Skeletal muscle satellite cell (primary cell): ENCODE measurements at regions not wholly inside any gene's neighbourhood (a gene's known extent, or its start where the extent isn't known, plus 50 kb on each side); places are given as distances from the start of the nearest gene placed in this dataset.

Experiments
- H3K27me3 ChIP-seq: 2 replicates; pipeline ENCODE4 v1.7.0; 2013; ENCODE audit warnings: low read length; ENCODE audit not compliant: control insufficient read depth, insufficient read depth
- H3K36me3 ChIP-seq: 2 replicates; pipeline ENCODE4 v1.7.0; 2013; ENCODE audit warnings: mild to moderate bottlenecking, control low read depth, low read length; ENCODE audit not compliant: insufficient read depth
- H3K4me1 ChIP-seq: 2 replicates; pipeline ENCODE4 v1.7.0; 2013; ENCODE audit warnings: low read length; ENCODE audit not compliant: control insufficient read depth, insufficient read depth
- H3K4me2 ChIP-seq: 2 replicates; pipeline ENCODE4 v1.7.0; 2013; ENCODE audit warnings: mild to moderate bottlenecking, low read length
- H3K4me3 ChIP-seq: 2 replicates; pipeline ENCODE4 v1.7.0; 2013; ENCODE audit warnings: low read length
- H3K9ac ChIP-seq: 2 replicates; pipeline ENCODE4 v1.7.0; 2013; ENCODE audit warnings: mild to moderate bottlenecking, low read depth, low read length, moderate library complexity
- H3K9me3 ChIP-seq: replicated peaks from 2 replicates; pipeline ENCODE4 v1.7.0; 2013; ENCODE audit warnings: mild to moderate bottlenecking, control low read depth, low read length

DNA sequence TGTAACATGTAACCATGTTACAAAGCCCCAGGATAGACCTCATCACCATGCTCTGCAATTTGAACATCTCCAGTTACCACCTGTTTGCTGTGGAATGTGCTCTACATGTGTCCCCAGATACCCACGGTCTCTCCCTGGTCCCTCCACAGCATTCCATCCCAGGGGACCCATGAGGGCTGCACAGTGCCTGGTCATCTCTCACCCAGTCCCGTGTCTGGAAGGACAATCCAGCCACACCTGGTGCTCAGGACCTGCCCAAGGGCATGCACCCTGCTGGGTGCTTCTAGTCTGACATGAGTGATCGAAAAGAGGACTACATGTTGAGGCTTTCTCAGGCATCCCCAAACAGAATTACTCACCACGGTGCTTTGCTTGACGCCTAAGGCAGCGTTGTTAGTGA, 119.6 kb upstream of the ATP10A start:
- H3K36me3 ChIP-seq = no peaks in the 10 kb centered on the region
- no peak overlapping the region for H3K4me3 ChIP-seq
- no peaks in the 10 kb centered on the region for H3K4me1 ChIP-seq
- no peaks in the 10 kb centered on the region for H3K9me3 ChIP-seq
- H3K9ac ChIP-seq = no peak overlapping the region
- peaks cover 19% of the 10 kb centered on the region for H3K27me3 ChIP-seq
- no peak overlapping the region for H3K4me2 ChIP-seq

DNA sequence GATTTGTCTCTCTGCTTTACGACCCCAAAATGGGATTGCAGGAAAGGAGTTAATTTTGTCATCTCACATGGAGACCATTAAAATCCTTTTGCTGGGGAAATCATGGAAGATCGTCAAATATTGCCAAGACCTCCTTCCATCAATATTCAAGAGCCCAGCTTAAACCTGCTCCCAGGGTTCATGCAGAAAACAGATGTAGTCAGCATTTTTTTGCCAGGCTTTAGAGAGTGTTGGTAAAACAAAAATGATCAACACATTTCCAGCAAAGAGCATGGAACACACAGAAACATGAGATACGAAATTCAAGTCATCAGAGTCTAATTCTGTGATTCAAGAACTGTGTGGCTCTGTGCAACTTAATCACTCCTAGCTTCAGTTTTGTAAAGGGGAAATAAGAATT, 118.0 kb upstream of the ATP10A start:
- no peak overlapping the region for H3K9ac ChIP-seq
- no peaks in the 10 kb centered on the region for H3K36me3 ChIP-seq
- H3K9me3 ChIP-seq = no peaks in the 10 kb centered on the region
- H3K4me1 ChIP-seq = no peaks in the 10 kb centered on the region
- H3K4me2 ChIP-seq = no peak overlapping the region
- peaks cover 19% of the 10 kb centered on the region for H3K27me3 ChIP-seq
- no peak overlapping the region for H3K4me3 ChIP-seq

DNA sequence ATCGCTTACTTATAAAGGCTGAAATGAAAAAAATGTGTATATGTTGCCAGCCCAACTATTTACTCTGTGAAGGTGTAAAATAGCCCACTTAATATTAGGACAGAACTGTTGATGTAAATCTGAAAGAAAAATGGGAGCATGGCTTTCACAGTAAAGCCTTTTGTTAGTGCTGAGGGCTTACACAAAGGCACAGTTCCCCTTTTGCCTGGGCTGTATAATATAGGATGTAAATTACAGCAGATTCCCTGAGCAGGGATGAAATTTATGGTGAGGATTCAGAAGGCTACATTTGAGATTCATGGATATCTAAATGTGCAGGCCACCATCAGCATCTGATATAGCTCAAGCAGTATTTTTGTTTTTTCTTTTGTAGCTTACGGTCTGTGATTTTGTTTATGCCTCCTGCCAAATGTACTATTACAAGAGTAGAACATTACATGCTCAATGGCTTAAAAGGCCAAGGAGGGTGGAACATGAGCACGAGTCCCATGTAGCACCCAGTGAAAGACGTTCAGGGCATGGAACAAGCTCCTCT, 109.1 kb upstream of the ATP10A start:
- H3K4me2 ChIP-seq = no peak overlapping the region
- peaks cover 5% of the 10 kb centered on the region for H3K27me3 ChIP-seq
- no peak overlapping the region for H3K4me3 ChIP-seq
- no peaks in the 10 kb centered on the region for H3K36me3 ChIP-seq
- H3K9me3 ChIP-seq = no peaks in the 10 kb centered on the region
- no peak overlapping the region for H3K9ac ChIP-seq
- no peaks in the 10 kb centered on the region for H3K4me1 ChIP-seq

DNA sequence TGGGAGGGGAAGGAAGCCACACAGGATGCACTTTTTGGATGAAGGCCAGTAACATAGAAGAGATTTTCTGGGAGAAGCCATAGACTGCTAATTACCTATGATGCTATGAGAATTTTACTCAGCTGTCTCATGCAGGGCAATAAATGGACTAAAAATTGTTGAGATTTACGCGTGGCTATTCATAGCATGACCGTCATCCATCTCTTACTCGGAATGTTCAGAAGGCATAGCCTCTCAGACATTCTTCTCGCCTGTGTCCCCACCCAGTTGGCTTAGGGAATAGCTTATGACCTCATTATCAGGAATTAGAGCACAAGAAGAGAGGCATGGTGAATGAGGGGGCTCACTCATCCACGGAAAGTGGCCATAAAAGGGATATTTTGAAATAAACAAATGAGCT, 107.9 kb upstream of the ATP10A start:
- Histone ChIP-seq H3K4me2 (no peak overlapping the region), H3K9ac (no peak overlapping the region), H3K4me3 (no peak overlapping the region), H3K27me3 (peaks cover 3% of the 10 kb centered on the region), H3K9me3 (no peaks in the 10 kb centered on the region), H3K4me1 (no peaks in the 10 kb centered on the region), H3K36me3 (no peaks in the 10 kb centered on the region)

DNA sequence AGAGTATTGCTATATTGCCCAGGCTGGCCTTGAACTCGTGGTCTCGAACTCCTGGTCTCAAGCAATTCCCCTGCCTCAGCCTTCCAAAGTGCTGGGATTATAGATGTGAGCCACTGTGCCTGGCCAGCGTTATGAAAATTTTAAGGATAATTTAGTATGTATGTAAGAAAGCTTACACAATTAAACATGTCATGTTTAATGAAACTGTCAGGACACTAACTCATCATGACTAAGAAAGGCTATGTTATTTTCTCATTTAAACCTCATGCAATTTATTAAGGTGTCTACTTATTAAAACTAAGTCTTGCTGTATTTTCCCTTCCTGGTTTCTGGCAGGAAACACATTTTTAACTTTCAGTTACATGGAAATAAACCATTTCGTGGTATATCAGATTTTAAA, 106.8 kb upstream of the ATP10A start:
- Histone ChIP-seq H3K4me1 (no peaks in the 10 kb centered on the region), H3K4me3 (no peak overlapping the region), H3K27me3 (peaks cover 3% of the 10 kb centered on the region), H3K36me3 (no peaks in the 10 kb centered on the region), H3K9me3 (no peaks in the 10 kb centered on the region), H3K9ac (no peak overlapping the region), H3K4me2 (no peak overlapping the region)

DNA sequence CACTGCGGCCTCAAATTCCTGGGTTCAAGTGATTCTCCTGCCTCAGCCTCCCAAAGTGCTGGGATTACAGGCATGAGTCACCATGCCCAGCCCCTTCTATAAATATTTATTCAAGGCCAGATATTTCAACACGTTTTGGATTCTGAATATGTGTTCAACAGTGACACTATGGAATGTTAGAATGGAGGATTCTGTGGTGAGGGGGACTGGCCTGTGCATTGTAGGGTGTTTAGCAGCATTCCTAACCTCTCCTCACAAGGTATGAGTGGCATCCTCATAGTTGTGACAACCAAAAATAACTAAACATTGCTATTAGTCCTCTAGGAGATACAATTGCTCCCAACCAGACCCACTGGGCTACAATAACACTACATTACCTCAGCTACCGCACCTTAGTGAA, 104.0 kb upstream of the ATP10A start:
- H3K9me3 ChIP-seq = no peaks in the 10 kb centered on the region
- no peak overlapping the region for H3K4me3 ChIP-seq
- no peaks in the 10 kb centered on the region for H3K4me1 ChIP-seq
- no peaks in the 10 kb centered on the region for H3K27me3 ChIP-seq
- H3K4me2 ChIP-seq = no peak overlapping the region
- H3K9ac ChIP-seq = no peak overlapping the region
- no peaks in the 10 kb centered on the region for H3K36me3 ChIP-seq

DNA sequence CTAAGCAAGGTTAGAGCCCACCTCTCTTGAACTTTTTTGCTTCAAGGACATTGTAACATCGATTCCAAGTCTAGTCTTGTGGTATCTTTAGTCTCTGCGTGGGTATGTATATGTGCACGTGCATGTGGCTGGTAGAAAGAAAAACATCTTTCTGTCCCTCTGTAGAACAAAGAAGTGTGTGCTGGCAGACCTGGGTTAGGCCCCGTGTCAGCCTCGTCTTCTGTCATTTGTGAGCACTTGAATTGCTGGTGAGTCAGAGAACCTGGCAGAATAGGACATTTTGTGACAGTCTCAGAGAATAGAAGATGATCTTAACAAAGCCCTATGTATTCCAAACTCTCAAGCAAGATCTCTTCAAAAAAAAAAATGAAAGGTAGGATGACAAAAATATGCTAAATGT, 102.2 kb upstream of the ATP10A start:
- Histone ChIP-seq H3K9ac (no peak overlapping the region), H3K4me1 (no peaks in the 10 kb centered on the region), H3K9me3 (no peaks in the 10 kb centered on the region), H3K36me3 (no peaks in the 10 kb centered on the region), H3K27me3 (no peaks in the 10 kb centered on the region), H3K4me2 (no peak overlapping the region), H3K4me3 (no peak overlapping the region)

DNA sequence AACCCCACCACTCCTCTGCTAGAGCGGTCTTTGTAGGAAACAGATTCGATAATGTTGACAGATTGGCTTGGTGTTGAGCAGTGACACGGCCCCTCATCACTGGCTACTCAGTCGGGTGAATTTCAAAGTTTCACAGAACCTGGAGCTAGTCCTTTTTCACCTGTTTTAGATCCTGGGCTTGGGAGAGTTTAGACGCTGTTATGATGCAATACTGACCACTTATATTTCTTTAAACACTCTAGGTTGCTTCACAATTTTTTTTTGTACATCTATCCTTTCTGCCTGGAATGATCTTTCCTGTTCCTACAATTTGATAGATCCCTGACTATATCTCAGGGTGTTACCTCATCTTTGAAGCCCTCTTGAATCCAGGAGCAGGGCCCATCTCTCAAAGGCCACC, 97.1 kb upstream of the ATP10A start:
- H3K9me3 ChIP-seq = no peaks in the 10 kb centered on the region
- H3K4me1 ChIP-seq = no peaks in the 10 kb centered on the region
- H3K36me3 ChIP-seq = no peaks in the 10 kb centered on the region
- H3K4me2 ChIP-seq = no peak overlapping the region
- no peak overlapping the region for H3K4me3 ChIP-seq
- peaks cover 4% of the 10 kb centered on the region for H3K27me3 ChIP-seq
- H3K9ac ChIP-seq = no peak overlapping the region

DNA sequence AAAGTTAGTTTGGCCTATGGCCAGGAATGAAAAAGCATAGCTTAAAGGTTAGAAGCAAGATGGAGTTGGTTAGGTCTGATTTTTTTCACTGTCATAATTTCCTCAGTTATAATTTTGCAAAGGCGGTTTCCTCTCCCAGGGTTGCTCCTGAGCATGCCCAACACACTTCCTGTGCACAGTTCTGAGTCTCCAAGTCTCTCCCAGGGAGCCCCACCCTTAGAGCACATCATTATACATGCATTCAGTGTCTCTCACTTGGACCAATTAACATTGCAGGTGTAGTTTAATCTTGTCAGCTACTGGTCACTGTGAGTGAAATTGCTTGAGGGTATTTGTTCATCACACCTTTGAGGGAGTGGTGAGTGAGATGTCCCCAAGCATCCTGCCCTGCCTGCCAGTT, 96.0 kb upstream of the ATP10A start:
- Histone ChIP-seq H3K4me3 (no peak overlapping the region), H3K4me2 (no peak overlapping the region), H3K27me3 (peaks cover 9% of the 10 kb centered on the region), H3K4me1 (no peaks in the 10 kb centered on the region), H3K9me3 (no peaks in the 10 kb centered on the region), H3K36me3 (no peaks in the 10 kb centered on the region), H3K9ac (no peak overlapping the region)

DNA sequence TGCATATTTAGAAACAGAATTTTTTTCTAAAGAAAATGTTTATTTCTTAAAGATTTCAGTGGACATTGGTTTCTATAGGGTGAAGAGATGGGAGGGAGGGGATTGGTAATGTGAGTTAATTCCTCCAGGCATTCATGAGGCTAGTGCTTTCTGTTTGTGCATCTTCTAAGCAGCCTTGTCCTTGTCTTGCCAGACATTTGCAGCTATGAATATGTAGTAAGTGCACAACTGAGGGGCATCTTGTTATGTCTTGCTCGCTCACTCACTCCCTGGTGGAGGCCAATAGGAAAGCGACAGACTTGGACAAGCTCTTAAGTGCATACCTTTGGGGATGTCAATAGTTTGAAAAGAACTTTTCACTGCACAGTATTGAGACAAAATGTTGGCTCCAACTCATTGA, 92.5 kb upstream of the ATP10A start:
- no peaks in the 10 kb centered on the region for H3K36me3 ChIP-seq
- no peak overlapping the region for H3K9ac ChIP-seq
- no peak overlapping the region for H3K4me3 ChIP-seq
- H3K27me3 ChIP-seq = peaks cover 9% of the 10 kb centered on the region
- H3K4me1 ChIP-seq = no peaks in the 10 kb centered on the region
- H3K4me2 ChIP-seq = no peak overlapping the region
- H3K9me3 ChIP-seq = no peaks in the 10 kb centered on the region

DNA sequence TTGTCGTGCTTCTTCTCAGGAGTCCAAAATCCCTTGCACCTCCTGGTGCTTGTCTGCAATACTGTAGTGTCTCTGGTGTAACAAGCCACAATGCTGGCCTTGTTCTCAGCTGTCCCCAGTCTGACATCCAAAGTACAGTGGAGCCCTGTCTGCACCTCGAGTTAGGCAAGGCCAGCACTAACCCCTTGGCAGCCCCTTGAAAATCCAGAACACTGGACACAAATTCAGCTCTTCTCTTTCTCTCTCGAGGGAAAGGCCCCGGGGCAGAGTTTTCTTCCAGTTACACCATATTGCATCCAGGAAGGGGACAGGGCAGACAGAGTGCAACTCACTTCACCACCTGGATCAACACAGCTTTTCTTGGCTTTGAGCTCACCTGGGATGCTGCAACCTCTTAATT, 91.3 kb upstream of the ATP10A start:
- H3K9ac ChIP-seq = no peak overlapping the region
- no peaks in the 10 kb centered on the region for H3K36me3 ChIP-seq
- H3K4me2 ChIP-seq = no peak overlapping the region
- no peaks in the 10 kb centered on the region for H3K4me1 ChIP-seq
- H3K27me3 ChIP-seq = peaks cover 5% of the 10 kb centered on the region
- no peaks in the 10 kb centered on the region for H3K9me3 ChIP-seq
- no peak overlapping the region for H3K4me3 ChIP-seq

DNA sequence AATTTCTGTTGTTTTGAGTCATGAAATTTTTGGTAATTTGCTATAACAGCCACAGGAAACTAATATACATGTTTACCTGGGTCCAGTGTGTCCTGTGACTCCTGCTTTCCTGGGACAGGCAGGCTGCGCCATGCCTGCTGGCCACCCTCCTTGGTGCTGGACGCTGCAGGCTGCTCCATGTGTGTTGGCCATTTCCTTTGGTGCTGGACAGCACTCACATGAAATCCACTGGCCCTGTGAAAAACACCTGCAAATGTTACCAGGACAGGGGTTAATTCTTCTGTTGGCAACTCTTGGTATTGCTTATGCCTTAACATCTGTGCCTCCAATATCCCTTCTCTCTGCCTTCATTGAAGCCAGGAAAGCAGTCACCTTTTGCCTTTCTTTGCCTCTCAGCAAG, 86.9 kb upstream of the ATP10A start:
- Histone ChIP-seq H3K9me3 (no peaks in the 10 kb centered on the region), H3K4me3 (no peak overlapping the region), H3K9ac (no peak overlapping the region), H3K27me3 (peaks cover 5% of the 10 kb centered on the region), H3K4me2 (no peak overlapping the region), H3K36me3 (no peaks in the 10 kb centered on the region), H3K4me1 (peaks cover 10% of the 10 kb centered on the region)
